Type B pancreatic cell (in vitro differentiated cells): ENCODE measurements at regions not wholly inside any gene's neighbourhood (a gene's known extent, or its start where the extent isn't known, plus 50 kb on each side); places are given as distances from the start of the nearest gene placed in this dataset.

Experiments
- DNase-seq: peaks from one replicate; pipeline ENCODE4 v3.0.0; 2021; ENCODE audit warnings: mixed read lengths; ENCODE audit not compliant: unreplicated experiment; ENCODE audit errors: extremely low spot score
- H3K27ac Mint-ChIP-seq: 2 replicates; pipeline ENCODE4 v1.8.0; 2021; ENCODE audit warnings: mild to moderate bottlenecking, mixed read lengths
- H3K27me3 Mint-ChIP-seq: 2 replicates; pipeline ENCODE4 v1.8.0; 2021; ENCODE audit warnings: mixed read lengths
- H3K36me3 Mint-ChIP-seq: 2 replicates; pipeline ENCODE4 v1.8.0; 2021; ENCODE audit warnings: mixed read lengths
- H3K4me1 Mint-ChIP-seq: one replicate; pipeline ENCODE4 v1.8.0; 2021; ENCODE audit warnings: mixed read lengths; ENCODE audit not compliant: unreplicated experiment
- H3K4me3 Mint-ChIP-seq: 2 replicates; pipeline ENCODE4 v1.8.0; 2021; ENCODE audit warnings: mild to moderate bottlenecking, mixed read lengths
- H3K9me3 Mint-ChIP-seq: 2 replicates; pipeline ENCODE4 v1.8.0; 2021; ENCODE audit warnings: mixed read lengths
- TF ChIP-seq, protein P1 (sequence below): fragments of 200-600 bp; sonication (generic); conservative IDR thresholded peaks from 2 replicates; pipeline ENCODE4 v1.5.0; 2021; ENCODE audit warnings: antibody characterized with exemption, mild to moderate bottlenecking

DNA sequence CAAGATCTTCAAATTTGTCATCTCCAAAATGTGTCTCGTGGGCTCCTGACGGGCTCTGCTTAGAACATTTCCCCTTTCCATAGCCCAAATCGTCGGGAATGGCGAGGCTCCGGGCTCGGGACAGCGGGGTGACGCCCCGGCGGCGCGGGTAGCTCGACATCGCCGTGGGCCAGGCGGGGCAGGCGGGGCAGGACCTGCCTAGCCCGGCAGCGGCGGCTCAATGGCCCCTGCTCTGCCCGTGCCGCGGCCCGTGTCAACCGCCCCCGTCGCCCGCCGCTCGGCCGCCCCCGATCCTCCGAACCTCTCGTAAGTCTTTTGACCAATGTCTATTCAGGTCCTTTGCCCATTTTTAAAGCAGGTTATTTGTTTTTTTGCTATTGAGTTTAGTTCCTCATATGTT, 111.2 kb downstream of the PMAIP1 start:
- H3K9me3 Mint-ChIP-seq, result peaks cover 9% of the 10 kb centered on the region
- no peak for DNase-seq
- peaks cover 2% of the 10 kb centered on the region for H3K27me3 Mint-ChIP-seq
- H3K27ac Mint-ChIP-seq, result no peak overlapping the region
- TF ChIP-seq, protein P1, sequence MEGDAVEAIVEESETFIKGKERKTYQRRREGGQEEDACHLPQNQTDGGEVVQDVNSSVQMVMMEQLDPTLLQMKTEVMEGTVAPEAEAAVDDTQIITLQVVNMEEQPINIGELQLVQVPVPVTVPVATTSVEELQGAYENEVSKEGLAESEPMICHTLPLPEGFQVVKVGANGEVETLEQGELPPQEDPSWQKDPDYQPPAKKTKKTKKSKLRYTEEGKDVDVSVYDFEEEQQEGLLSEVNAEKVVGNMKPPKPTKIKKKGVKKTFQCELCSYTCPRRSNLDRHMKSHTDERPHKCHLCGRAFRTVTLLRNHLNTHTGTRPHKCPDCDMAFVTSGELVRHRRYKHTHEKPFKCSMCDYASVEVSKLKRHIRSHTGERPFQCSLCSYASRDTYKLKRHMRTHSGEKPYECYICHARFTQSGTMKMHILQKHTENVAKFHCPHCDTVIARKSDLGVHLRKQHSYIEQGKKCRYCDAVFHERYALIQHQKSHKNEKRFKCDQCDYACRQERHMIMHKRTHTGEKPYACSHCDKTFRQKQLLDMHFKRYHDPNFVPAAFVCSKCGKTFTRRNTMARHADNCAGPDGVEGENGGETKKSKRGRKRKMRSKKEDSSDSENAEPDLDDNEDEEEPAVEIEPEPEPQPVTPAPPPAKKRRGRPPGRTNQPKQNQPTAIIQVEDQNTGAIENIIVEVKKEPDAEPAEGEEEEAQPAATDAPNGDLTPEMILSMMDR, result no peak
- no peak overlapping the region for H3K4me3 Mint-ChIP-seq
- H3K36me3 Mint-ChIP-seq, result peaks cover 6% of the 10 kb centered on the region
- no peaks in the 10 kb centered on the region for H3K4me1 Mint-ChIP-seq

DNA sequence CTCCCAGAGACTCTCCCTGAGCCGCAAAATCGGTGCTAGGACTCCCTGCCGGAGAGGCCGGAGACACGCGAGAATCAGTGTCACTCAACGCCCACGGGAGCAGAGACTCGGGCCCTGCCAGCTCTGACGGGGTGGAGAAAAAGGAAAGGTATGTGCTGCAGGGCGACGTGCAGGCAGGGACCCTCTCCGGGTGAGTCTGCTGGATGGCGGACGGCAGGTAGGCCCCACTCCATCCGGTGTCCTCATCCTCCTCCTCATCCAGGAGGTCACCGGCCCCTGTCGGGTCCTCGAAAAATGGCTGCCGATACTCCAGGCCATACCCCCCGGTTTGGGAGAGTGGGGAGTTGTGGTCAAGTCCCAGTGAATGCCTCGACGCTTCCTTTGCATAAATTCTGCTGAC, 110.7 kb downstream of the PMAIP1 start:
- TF ChIP-seq, protein P1, result no peak
- Mint-ChIP-seq H3K36me3 (peaks cover 6% of the 10 kb centered on the region), H3K27ac (no peak overlapping the region), H3K4me1 (no peaks in the 10 kb centered on the region), H3K27me3 (peaks cover 3% of the 10 kb centered on the region), H3K4me3 (no peak overlapping the region), H3K9me3 (peaks cover 9% of the 10 kb centered on the region)
- no peak for DNase-seq

DNA sequence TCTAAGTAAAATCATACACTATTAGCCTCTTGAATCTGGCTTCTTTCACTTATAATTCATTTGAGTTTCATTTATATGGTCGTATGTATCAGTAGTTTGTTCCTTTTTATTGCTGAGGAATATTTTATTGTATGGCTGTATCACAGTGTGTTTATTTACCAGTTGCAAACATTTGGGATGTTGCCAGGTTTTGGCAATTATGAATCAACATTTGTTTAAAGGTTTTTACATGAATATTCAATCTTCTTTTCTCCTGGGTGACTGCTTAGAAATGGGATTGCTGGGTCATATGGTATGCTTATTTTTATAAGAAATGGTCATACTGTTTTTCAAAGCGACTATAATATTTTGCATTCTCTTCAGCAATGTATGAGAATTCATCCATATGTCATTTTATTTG, 107.9 kb downstream of the PMAIP1 start:
- Mint-ChIP-seq H3K4me1 (no peaks in the 10 kb centered on the region), H3K9me3 (peaks cover 9% of the 10 kb centered on the region), H3K4me3 (no peak overlapping the region), H3K36me3 (peaks cover 6% of the 10 kb centered on the region), H3K27ac (no peak overlapping the region), H3K27me3 (peaks cover 3% of the 10 kb centered on the region)
- no peak for DNase-seq
- TF ChIP-seq, protein P1, result no peak

DNA sequence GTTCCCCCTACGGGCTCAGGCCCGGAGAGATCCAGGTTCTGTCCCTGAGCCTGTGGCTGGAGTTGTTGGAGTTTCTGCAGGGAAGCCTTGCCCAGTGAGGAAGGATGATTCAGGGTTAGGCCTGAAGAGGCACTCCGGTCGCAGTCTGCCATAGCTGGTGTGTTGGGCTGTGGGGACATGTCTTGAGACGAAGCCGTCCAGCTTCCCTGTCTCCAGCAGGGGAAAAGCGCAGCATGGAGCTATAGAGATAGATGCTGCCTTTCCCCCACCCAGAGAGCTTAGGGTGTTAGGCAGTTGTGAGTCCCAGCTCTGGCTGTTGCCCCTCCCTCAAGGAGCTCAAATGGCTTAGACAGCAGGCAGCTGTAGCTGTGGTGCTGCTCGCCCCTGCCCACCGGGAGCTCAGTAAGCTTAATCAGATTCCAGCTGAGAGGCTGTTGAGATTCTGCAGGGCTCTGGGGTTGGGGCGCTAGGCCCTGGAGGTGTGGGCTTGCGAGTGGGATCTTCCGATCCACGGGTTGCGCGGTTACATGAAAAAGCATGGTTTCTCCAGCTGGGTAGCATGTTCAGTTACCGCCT, 103.9 kb downstream of the PMAIP1 start:
- no peaks in the 10 kb centered on the region for H3K9me3 Mint-ChIP-seq
- TF ChIP-seq, protein P1, result no peak
- no peaks in the 10 kb centered on the region for H3K36me3 Mint-ChIP-seq
- H3K4me3 Mint-ChIP-seq, result no peak overlapping the region
- no peak for DNase-seq
- no peaks in the 10 kb centered on the region for H3K4me1 Mint-ChIP-seq
- H3K27me3 Mint-ChIP-seq, result peaks cover 14% of the 10 kb centered on the region
- H3K27ac Mint-ChIP-seq, result no peak overlapping the region

DNA sequence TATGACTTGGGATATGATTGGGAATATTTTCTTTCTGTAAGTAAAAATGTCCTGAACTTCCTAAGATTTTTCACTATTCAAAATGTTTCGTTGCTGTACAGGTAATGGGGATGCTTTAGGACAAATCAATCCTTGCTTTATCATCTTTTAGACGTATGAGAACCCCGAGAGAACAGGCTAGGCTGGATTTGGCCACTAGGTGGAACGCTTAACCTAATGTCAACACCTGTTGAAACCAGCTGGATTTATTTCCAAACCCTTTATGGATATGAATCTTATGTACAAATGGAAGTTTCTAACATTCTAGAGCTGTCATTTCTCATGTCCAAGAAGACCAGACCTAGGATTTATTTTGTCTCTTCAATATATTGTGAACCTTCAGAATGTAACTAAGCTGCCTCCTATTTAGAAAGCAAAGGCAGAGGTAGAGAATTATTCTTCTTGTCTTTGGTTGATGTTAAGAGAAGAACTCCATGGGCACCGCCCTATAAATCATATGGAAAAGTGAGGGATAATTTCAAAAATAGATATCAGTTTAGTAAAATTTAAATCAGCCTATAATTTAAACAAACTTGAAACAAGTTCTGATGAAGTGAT, 96.7 kb downstream of the PMAIP1 start:
- no peaks in the 10 kb centered on the region for H3K9me3 Mint-ChIP-seq
- TF ChIP-seq, protein P1, result peak; percentile 84
- H3K27me3 Mint-ChIP-seq, result peaks cover 29% of the 10 kb centered on the region
- no peaks in the 10 kb centered on the region for H3K4me1 Mint-ChIP-seq
- no peak overlapping the region for H3K4me3 Mint-ChIP-seq
- no peak for DNase-seq
- no peaks in the 10 kb centered on the region for H3K36me3 Mint-ChIP-seq
- no peak overlapping the region for H3K27ac Mint-ChIP-seq
